Endothelial cell of umbilical vein (primary cell): ENCODE measurements at regions not wholly inside any gene's neighbourhood (a gene's known extent, or its start where the extent isn't known, plus 50 kb on each side); places are given as distances from the start of the nearest gene placed in this dataset.

Source experiments
- BruUV-seq: library from RNA; stranded (reverse); fragments of 400-500 nt; replicated peaks from 2 replicates; lab custom pipeline; 2021; lab: Mats Ljungman, UMichigan
- CTCF ChIA-PET: fragments of 300-600, 350-600 bp; sonication (Branson Sonifier 250); formaldehyde crosslinking; loops from one replicate; lab custom pipeline; 2021; ENCODE audit warnings: antibody characterized with exemption, inconsistent platforms; lab: Charles Lee
- POLR2A ChIA-PET: fragments of 300-600, 350-600 bp; sonication (Branson Sonifier 250); formaldehyde crosslinking; loops from one replicate; lab custom pipeline; 2021; ENCODE audit warnings: antibody characterized with exemption, inconsistent platforms; lab: Charles Lee
- DNase-seq: peaks from one replicate; pipeline ENCODE4 v3.0.0-alpha.2; 2011; ENCODE audit warnings: low read depth, low spot score
- FAIRE-seq: peaks from 2 replicates; lab custom pipeline; 2011; peaks lifted over from hg19 to GRCh38; lab: Jason Lieb, UNC
- H2AFZ ChIP-seq: 2 replicates; pipeline ENCODE4 v1.6.0; 2012; ENCODE audit warnings: low read depth, low read length, control low read depth, inconsistent platforms
- H3K27ac ChIP-seq: 2 replicates; pipeline ENCODE4 v1.5.1; 2011; ENCODE audit warnings: low read depth, mild to moderate bottlenecking, control low read depth, low read length, moderate library complexity; ENCODE audit not compliant: insufficient read depth
- H3K27me3 ChIP-seq, 2 experiments: 2 replicates each; pipeline versions ENCODE4 v1.6.0 to v1.6.1; 2011; ENCODE audit warnings: low read length in 2 of 2, mixed read lengths in 1 of 2; ENCODE audit not compliant: control insufficient read depth in 2 of 2, insufficient read depth in 2 of 2
- H3K36me3 ChIP-seq, 2 experiments: 2 replicates in 1 of 2; 3 replicates in 1 of 2; pipeline ENCODE4 v1.5.1; 2011; ENCODE audit warnings: low read length in 2 of 2, mild to moderate bottlenecking in 1 of 2, moderate library complexity in 1 of 2; ENCODE audit not compliant: control insufficient read depth in 2 of 2, insufficient read depth in 2 of 2; ENCODE audit errors: extremely low read depth in 1 of 2
- H3K4me1 ChIP-seq: 3 replicates; pipeline ENCODE4 v1.5.1; 2011; ENCODE audit warnings: mild to moderate bottlenecking, low read length; ENCODE audit not compliant: control insufficient read depth, insufficient read depth; ENCODE audit errors: extremely low read depth
- H3K4me2 ChIP-seq: 2 replicates; pipeline ENCODE4 v1.6.1; 2011; ENCODE audit warnings: low read length, control low read depth, mixed read lengths; ENCODE audit not compliant: insufficient read depth
- H3K4me3 ChIP-seq, 3 experiments: fragments of 200-600 bp in 1 of 3; sonication (generic), shearing (Covaris generic) in 1 of 3; replicated peaks in 1 of 3; 2 replicates each; pipeline ENCODE4 v1.5.1; 2011 to 2016; ENCODE audit warnings: control low read depth in 3 of 3, low read length in 3 of 3, mild to moderate bottlenecking in 2 of 3, inconsistent platforms in 1 of 3, low read depth in 1 of 3, moderate library complexity in 1 of 3; ENCODE audit not compliant: insufficient read depth in 1 of 3
- H3K79me2 ChIP-seq: 2 replicates; pipeline ENCODE4 v1.6.0; 2012; ENCODE audit warnings: low read length, inconsistent platforms; ENCODE audit not compliant: control insufficient read depth, insufficient read depth
- H3K9ac ChIP-seq: replicated peaks from 2 replicates; pipeline ENCODE3; 2011; ENCODE audit warnings: low read length, control low read depth; ENCODE audit not compliant: insufficient read depth; ENCODE audit errors: extremely low read depth
- H3K9me1 ChIP-seq: replicated peaks from 3 replicates; pipeline ENCODE4 v1.6.0; 2011; ENCODE audit warnings: mild to moderate bottlenecking, low read length; ENCODE audit not compliant: control insufficient read depth, insufficient read depth; ENCODE audit errors: extremely low read depth
- H3K9me3 ChIP-seq: replicated peaks from 2 replicates; pipeline ENCODE4 v1.5.1; 2012; ENCODE audit warnings: low read length, inconsistent platforms; ENCODE audit not compliant: control insufficient read depth, insufficient read depth
- H4K20me1 ChIP-seq: replicated peaks from 2 replicates; pipeline ENCODE3; 2011; ENCODE audit warnings: mild to moderate bottlenecking, low read length; ENCODE audit not compliant: control insufficient read depth, insufficient read depth; ENCODE audit errors: extremely low read depth
- EZH2 ChIP-seq: IDR thresholded peaks from 2 replicates; pipeline ENCODE4 v1.6.1; 2012; ENCODE audit warnings: borderline replicate concordance, low read depth, mild to moderate bottlenecking, moderate library complexity, low read length, inconsistent platforms; ENCODE audit not compliant: severe bottlenecking
- FOS ChIP-seq: IDR thresholded peaks from 2 replicates; pipeline ENCODE4 v1.6.1; 2011; ENCODE audit warnings: mild to moderate bottlenecking, low read length, moderate library complexity, borderline replicate concordance; ENCODE audit not compliant: insufficient read depth
- GATA2 ChIP-seq: IDR thresholded peaks from 2 replicates; pipeline ENCODE4 v1.7.0; 2011; ENCODE audit warnings: low read depth, mild to moderate bottlenecking, moderate library complexity, mixed read lengths, low read length; ENCODE audit not compliant: insufficient read length, insufficient read depth
- JUN ChIP-seq: IDR thresholded peaks from 2 replicates; pipeline ENCODE4 v1.6.1; 2011; ENCODE audit warnings: borderline replicate concordance, low read depth; ENCODE audit not compliant: insufficient read length, insufficient read depth
- MYC ChIP-seq: IDR thresholded peaks from one replicate; pipeline ENCODE4 v1.6.1; 2011; ENCODE audit warnings: mild to moderate bottlenecking, low read depth, low read length
- POLR2A ChIP-seq: IDR thresholded peaks from 2 replicates; pipeline ENCODE4 v1.6.1; 2012; ENCODE audit warnings: low read depth, mild to moderate bottlenecking, control low read depth, low read length
- POLR2AphosphoS5 ChIP-seq: IDR thresholded peaks from 2 replicates; pipeline ENCODE4 v1.6.1; 2012; ENCODE audit warnings: low read depth, mild to moderate bottlenecking, control low read depth, low read length, moderate library complexity; ENCODE audit not compliant: insufficient read depth
- dilution Hi-C: fragments of 300-500 bp; cut with MboI; formaldehyde crosslinking; loops from one replicate; pipeline ENCODE4 v1.15.0; 2019; ENCODE audit warnings: low sequenced_read_pairs; ENCODE audit not compliant: extremely low pct_ligation_motif_present
- intact Hi-C: fragments of 100-400 bp; cut with micrococcal nuclease; formaldehyde crosslinking; loops from one replicate; pipeline ENCODE4 v1.10.0; 2022
- TF ChIP-seq, protein P1 (sequence below), 2 donors: IDR thresholded peaks; 1 replicate in 1 of 2; 2 replicates in 1 of 2; pipeline ENCODE4 v1.5.1; 2011; ENCODE audit warnings: low read length in 2 of 2, mild to moderate bottlenecking in 2 of 2, moderate library complexity in 2 of 2, control low read depth in 1 of 2, inconsistent platforms in 1 of 2, low read depth in 1 of 2; ENCODE audit not compliant: insufficient read depth in 1 of 2; ENCODE audit errors: extremely low read depth in 1 of 2
- TF ChIP-seq, protein P2 (sequence below): IDR thresholded peaks from 2 replicates; pipeline ENCODE4 v1.6.1; 2011; ENCODE audit not compliant: insufficient read depth, insufficient read length

DNA sequence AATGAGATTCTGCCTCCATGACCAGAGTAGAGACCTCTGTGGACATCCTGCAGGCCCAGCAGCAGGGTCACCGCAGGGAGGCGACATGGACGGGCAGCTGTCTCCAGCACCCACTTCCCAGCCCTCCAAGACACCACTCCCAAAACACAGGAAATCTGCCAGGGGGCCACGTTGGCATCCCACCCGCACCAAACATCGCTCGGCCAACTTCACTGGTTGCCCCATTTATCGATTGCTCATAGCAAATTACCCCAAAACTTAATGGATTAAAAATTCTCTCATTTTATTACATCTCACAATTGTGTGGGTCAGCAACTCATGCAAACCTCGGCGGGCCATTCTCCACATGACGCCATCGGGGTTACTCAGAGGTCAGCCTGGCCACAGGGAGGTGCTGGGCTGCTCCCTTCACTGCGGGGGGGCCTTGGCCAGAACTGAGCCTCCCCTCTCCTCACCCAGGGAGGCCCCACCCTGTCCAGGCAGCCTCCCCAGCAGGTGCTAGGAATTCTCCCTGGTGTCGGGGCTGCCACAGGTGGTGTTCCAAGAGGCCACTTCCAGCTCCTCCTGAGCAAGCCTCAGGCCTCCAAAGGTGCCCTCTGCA is 420.7 kb upstream of the MYT1L start:
- FAIRE-seq (no peak), DNase-seq (no peak)
- TF ChIP-seq, protein P1, sequence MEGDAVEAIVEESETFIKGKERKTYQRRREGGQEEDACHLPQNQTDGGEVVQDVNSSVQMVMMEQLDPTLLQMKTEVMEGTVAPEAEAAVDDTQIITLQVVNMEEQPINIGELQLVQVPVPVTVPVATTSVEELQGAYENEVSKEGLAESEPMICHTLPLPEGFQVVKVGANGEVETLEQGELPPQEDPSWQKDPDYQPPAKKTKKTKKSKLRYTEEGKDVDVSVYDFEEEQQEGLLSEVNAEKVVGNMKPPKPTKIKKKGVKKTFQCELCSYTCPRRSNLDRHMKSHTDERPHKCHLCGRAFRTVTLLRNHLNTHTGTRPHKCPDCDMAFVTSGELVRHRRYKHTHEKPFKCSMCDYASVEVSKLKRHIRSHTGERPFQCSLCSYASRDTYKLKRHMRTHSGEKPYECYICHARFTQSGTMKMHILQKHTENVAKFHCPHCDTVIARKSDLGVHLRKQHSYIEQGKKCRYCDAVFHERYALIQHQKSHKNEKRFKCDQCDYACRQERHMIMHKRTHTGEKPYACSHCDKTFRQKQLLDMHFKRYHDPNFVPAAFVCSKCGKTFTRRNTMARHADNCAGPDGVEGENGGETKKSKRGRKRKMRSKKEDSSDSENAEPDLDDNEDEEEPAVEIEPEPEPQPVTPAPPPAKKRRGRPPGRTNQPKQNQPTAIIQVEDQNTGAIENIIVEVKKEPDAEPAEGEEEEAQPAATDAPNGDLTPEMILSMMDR (IDR thresholded peaks at IDR 0.05; ENCODE audit: extremely low read depth in 1 of 2, insufficient read depth in 1 of 2, low read depth in 1 of 2, low read length in 2 of 2): no peak
- TF ChIP-seq JUN (no peak), MYC (no peak), EZH2 (no peak), FOS (no peak), GATA2 (no peak), POLR2A (no peak), POLR2AphosphoS5 (no peak)
- TF ChIP-seq, protein P2, sequence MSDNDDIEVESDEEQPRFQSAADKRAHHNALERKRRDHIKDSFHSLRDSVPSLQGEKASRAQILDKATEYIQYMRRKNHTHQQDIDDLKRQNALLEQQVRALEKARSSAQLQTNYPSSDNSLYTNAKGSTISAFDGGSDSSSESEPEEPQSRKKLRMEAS: no peak
- Histone ChIP-seq H3K4me2 (no peak overlapping the region), H3K27ac (no peak overlapping the region), H2AFZ (no peak overlapping the region), H3K36me3 (no peaks in the 10 kb centered on the region), H3K9me3 (peaks cover 8% of the 10 kb centered on the region), H3K4me3 (no peak overlapping the region), H3K9ac (no peak overlapping the region), H3K79me2 (no peaks in the 10 kb centered on the region), H3K27me3 (no peaks in the 10 kb centered on the region), H3K9me1 (no peaks in the 10 kb centered on the region), H3K4me1 (no peaks in the 10 kb centered on the region), H4K20me1 (no peaks in the 10 kb centered on the region)
- BruUV-seq: no TSS peak
- ChIA-PET CTCF (no interaction called here), POLR2A (no interaction called here)
- dilution Hi-C loops (no loop called here), intact Hi-C loops (no loop called here)
